ENCODE measurements at regions not wholly inside any gene's neighbourhood (a gene's known extent, or its start where the extent isn't known, plus 50 kb on each side); places are given as distances from the start of the nearest gene placed in this dataset.

DNA sequence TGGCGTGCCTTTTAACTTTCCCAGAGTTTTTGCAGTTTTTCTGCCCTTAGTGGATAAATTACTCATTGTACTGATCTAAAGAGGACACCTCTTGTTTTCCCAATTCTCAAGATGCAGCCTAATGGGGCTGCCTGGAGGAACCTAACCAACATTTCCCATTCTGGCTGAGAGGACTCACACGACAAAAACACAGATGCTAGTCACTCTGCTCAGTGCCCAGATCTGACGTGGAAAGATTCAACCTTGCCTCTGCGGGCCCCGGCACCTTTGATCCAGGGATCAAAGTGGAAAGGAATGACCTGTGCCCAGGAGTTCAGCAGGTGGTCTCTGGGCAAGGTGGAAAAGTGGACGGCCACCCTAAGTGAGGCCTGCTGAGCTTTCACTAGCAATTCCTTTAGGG is 162.4 kb upstream of the FMN2 start:
- TF ChIP-seq MYC (IDR thresholded peaks at IDR 0.05; ENCODE audit: low read depth, low read length) (no peak), POLR2A (IDR thresholded peaks at IDR 0.05; ENCODE audit: extremely low read depth, insufficient read length) (no peak)
- TF ChIP-seq, protein P1, sequence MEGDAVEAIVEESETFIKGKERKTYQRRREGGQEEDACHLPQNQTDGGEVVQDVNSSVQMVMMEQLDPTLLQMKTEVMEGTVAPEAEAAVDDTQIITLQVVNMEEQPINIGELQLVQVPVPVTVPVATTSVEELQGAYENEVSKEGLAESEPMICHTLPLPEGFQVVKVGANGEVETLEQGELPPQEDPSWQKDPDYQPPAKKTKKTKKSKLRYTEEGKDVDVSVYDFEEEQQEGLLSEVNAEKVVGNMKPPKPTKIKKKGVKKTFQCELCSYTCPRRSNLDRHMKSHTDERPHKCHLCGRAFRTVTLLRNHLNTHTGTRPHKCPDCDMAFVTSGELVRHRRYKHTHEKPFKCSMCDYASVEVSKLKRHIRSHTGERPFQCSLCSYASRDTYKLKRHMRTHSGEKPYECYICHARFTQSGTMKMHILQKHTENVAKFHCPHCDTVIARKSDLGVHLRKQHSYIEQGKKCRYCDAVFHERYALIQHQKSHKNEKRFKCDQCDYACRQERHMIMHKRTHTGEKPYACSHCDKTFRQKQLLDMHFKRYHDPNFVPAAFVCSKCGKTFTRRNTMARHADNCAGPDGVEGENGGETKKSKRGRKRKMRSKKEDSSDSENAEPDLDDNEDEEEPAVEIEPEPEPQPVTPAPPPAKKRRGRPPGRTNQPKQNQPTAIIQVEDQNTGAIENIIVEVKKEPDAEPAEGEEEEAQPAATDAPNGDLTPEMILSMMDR (IDR thresholded peaks at IDR 0.05; ENCODE audit: low read depth, low read length) = no peak
- no peak for DNase-seq (ENCODE audit: low read depth)
- no peak overlapping the region for H3K4me3 ChIP-seq (ENCODE audit: low read depth, low read length)

DNA sequence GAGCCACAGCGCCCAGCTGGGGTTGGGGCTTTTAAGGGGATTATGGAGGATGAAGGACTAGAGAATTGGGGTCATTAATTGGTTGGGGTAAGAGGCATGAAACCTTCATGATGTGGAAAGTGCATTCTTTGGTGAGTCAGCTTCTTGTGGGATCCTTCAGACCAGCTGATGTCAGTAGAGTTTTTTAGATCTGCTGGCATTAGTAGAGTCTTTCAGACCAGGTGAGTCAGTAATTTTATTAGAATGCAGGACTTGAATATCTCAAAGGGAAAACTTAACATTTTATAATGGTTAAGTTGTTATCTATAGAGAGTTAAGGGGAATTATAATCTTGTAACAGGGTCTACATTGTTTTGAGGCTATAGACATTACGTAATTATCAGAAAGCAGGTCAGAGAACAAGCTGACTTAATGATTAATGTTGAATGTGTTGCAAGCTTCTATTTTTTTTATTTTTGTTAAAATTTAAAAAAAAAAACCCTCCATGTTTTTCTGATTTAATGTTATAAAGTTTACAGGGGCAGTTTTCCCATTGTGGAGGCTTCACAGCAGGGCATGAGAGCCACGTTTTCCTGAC is 160.9 kb upstream of the FMN2 start:
- H3K4me3 ChIP-seq (ENCODE audit: low read depth, low read length) = no peak overlapping the region
- TF ChIP-seq, protein P2, sequence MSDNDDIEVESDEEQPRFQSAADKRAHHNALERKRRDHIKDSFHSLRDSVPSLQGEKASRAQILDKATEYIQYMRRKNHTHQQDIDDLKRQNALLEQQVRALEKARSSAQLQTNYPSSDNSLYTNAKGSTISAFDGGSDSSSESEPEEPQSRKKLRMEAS (IDR thresholded peaks at IDR 0.05; ENCODE audit: low read depth, low read length) = no peak
- TF ChIP-seq POLR2A (IDR thresholded peaks at IDR 0.05; ENCODE audit: extremely low read depth, insufficient read length) (no peak), MYC (IDR thresholded peaks at IDR 0.05; ENCODE audit: low read depth, low read length) (no peak)
- TF ChIP-seq, protein P1 (IDR thresholded peaks at IDR 0.05; ENCODE audit: low read depth, low read length) = no peak
- no peak for DNase-seq (ENCODE audit: low read depth)

DNA sequence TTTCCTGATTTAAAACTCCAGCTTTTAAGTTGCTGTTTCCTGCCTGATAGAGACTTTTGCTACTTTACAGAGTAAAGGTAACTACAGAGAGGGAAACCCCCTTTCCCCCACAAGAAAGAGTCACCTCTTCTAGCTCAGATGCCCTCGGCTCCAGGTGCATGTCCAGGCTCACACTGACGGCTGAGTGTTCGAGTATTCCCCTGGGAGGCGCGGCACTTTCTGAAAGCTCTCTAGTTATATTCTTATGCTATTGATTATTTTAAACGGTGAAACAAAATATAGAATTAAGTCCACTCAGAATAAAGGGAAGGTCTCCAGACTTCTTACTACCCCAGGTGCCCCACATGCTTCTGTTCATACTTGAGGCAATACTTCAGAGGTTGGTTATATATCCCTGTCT is 160.3 kb upstream of the FMN2 start:
- DNase-seq (ENCODE audit: low read depth) = no peak

DNA sequence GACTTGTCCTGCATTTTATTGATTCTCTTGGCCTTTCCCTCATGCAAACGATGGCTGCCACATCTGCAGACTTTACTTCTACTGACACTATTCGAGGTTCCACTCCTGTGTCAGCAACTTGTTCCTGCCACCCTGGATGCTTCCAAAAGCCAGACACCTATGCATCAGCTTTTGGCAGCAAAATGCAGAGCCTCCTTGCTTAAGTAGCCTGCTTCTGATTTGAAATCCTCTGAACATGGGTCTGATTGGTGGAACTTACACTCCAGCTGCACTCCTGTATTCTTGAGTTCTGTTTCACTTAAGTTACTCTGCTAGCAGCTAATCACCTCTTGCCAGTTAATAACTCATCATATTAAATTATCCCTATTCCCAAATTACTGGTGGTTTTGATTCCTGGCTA is 152.1 kb upstream of the FMN2 start:
- TF ChIP-seq, protein P1 (IDR thresholded peaks at IDR 0.05; ENCODE audit: low read depth, low read length) = no peak
- TF ChIP-seq POLR2A (IDR thresholded peaks at IDR 0.05; ENCODE audit: extremely low read depth, insufficient read length) (no peak), MYC (IDR thresholded peaks at IDR 0.05; ENCODE audit: low read depth, low read length) (no peak)
- TF ChIP-seq, protein P2 (IDR thresholded peaks at IDR 0.05; ENCODE audit: low read depth, low read length) = no peak
- DNase-seq (ENCODE audit: low read depth) = no peak
- no peak overlapping the region for H3K4me3 ChIP-seq (ENCODE audit: low read depth, low read length)

More for the DNA sequence above, 160.3 kb upstream of the FMN2 start:
- no peak overlapping the region for H3K4me3 ChIP-seq (ENCODE audit: low read depth, low read length)
- no peak for TF ChIP-seq MYC (IDR thresholded peaks at IDR 0.05; ENCODE audit: low read depth, low read length)
- TF ChIP-seq, protein P2 (IDR thresholded peaks at IDR 0.05; ENCODE audit: low read depth, low read length) = no peak
- TF ChIP-seq, protein P1 (IDR thresholded peaks at IDR 0.05; ENCODE audit: low read depth, low read length) = no peak
- TF ChIP-seq POLR2A (IDR thresholded peaks at IDR 0.05; ENCODE audit: extremely low read depth, insufficient read length) = no peak

DNA sequence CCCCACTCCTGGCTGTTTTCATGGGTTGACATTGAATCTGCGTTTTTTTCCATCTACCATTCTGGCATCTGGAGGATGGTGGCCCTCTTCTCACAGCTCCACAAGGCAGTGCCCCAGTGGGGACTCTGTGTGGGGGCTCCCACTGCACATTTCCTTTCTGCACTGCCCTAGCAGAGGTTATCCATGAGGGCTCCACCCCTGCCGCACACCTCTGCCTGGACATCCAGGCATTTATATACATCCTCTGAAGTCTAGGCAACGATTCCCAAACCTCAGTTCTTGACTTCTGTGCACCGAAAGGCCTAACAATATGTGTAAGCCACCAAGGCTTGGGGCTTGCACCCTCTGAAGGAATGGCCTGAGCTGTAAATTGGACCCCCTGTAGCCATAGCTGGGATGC is 147.9 kb upstream of the FMN2 start:
- no peak for DNase-seq (ENCODE audit: low read depth)
- TF ChIP-seq POLR2A (IDR thresholded peaks at IDR 0.05; ENCODE audit: extremely low read depth, insufficient read length) (no peak), MYC (IDR thresholded peaks at IDR 0.05; ENCODE audit: low read depth, low read length) (no peak)
- TF ChIP-seq, protein P2 (IDR thresholded peaks at IDR 0.05; ENCODE audit: low read depth, low read length) = no peak
- TF ChIP-seq, protein P1 (IDR thresholded peaks at IDR 0.05; ENCODE audit: low read depth, low read length) = no peak

DNA sequence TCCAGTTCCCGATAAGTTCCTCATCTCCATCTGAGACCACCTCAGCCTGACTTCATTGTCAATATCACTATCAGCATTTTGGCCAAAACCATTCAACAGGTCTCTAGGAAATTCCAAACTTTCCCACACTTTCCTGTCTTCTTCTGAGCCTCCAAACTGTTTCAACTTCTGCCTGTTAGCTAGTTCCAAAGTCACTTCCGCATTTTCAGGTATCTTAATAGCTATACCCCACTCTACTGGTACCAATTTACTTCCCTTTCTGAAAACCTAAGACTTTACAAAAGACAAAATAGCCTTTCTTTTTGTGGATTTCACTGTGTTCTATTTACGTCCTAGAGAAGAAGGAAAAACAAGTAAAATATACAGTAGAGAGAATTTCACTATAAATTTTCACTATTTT is 147.0 kb upstream of the FMN2 start:
- DNase-seq (ENCODE audit: low read depth) = peak; percentile 40
- TF ChIP-seq, protein P2 (IDR thresholded peaks at IDR 0.05; ENCODE audit: low read depth, low read length) = no peak
- H3K4me3 ChIP-seq (ENCODE audit: low read depth, low read length) = no peak overlapping the region

More for the DNA sequence above, 147.9 kb upstream of the FMN2 start:
- no peak overlapping the region for H3K4me3 ChIP-seq (ENCODE audit: low read depth, low read length)
